ENCODE measurements at regions not wholly inside any gene's neighbourhood (a gene's known extent, or its start where the extent isn't known, plus 50 kb on each side); places are given as distances from the start of the nearest gene placed in this dataset.
"Not testable (repeated sequence)": the region's sequence is repeated elsewhere in the genome, so short reads cannot be mapped to it uniquely, and the experiment has no call there.

- peak; percentile 34 for DNase-seq (ENCODE audit: low spot score)
Measured at GRCh38 chr16:21487956-21488355, 111.4 kb upstream of the METTL9 start.

DNA sequence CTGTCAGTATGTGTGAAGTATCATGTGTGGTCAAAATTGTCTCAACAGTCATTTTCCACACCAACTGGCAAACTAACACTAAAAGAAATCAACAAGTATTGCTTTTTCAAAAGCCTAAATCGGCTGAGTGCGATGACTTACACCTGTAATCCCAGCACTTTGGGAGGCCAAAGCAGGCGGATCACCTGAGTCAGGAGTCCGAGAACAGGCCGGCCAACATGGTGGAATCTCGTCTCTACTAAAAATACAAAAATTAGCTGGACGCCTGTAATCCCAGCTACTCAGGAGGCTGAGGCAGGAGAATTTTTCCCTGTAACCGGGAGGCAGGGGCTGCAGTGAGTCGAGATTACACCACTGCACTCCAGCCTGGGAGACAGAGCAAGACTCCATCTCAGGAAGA lies 100.3 kb upstream of the METTL9 start:
- DNase-seq (ENCODE audit: low spot score) = not testable (repeated sequence)

DNA sequence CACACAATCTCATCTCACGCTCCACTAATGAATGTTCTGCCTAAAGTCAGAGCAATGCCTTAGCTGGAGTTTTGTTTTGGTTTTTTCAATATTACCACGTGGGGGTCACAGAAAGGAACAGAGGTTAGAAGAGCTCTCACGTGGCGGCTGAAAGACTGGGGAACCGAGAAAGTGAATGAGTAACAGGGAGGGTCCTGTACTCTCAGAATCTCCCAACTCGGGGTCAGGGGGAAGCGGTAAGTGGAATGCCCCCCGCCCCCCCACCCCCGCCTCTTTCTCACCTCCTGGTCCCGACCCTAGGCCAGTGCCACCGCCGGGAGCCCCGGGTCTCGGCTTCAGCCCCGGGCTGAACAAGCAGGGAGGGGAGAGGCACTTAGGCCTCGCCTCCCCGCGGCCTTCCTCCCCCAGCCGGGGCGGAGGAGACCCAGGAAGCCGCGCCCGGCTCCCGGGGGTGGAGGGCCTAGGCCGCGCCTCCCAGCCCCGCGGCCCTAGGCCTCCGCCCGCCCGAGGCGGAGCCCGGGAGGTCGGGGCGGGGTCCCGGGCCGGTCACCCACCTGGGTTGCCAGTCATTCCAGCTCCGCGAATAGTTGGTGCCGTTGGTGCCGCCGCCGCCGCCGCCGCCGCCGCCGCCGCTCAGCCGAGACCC lies 98.0 kb upstream of the METTL9 start:
- peak; percentile 53 for DNase-seq (ENCODE audit: low spot score)

DNA sequence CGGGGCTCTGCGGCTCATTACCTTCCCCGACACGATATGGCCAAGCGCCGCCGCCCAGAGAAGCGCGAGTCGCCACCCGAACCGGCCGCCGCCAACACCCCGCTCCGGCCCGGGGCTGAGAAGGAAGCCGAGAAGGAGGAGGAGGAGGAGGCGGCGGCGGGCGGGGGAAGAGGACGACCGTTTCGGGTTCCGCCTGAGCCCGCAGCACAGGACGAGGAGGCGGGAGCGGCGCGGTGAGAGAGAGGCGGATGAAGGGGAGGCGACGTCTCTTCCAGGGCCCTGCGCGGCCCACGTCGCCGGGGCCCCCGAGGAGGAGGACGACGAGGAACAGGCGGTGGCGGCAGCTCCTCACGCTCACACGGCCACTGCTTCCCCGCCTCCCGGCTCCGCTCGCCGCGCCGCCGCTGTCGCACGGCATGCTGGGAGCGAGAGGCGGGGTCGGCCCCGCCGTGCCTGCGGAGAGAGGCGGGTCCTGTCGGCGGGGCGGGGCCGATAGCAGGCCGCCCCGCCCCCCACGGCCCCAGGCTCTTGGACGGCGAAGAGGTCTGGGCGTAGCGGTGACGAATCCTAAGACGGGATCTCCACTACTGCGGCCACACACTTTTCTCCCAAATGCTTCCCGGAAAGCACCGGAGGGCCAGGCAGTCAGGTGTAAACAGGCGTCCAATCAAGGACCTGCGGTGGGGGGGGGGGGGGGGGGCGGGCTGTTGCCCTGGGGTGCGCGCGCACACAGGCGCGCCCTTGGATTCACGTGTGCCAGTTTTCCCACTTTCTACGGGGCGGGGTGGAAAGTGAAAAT lies 97.3 kb upstream of the METTL9 start:
- DNase-seq (ENCODE audit: low spot score) = peak; percentile 96

DNA sequence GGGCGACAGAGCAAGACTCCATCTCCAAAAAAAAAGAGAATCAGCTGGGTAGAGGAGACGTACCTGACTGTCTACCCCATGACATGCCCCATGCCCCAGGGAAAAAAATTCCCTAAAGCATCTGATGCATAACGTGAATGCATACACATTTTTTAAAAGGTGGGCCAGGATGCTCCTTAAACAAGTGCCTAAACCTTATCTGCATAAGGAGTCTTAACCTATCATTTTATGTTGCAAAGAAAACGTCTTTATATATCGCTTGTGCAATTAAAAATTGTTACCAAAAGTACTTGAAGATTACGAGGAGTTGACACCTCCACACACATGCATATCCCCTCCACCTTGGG lies 95.8 kb upstream of the METTL9 start:
- DNase-seq (ENCODE audit: low spot score) = not testable (repeated sequence)

DNA sequence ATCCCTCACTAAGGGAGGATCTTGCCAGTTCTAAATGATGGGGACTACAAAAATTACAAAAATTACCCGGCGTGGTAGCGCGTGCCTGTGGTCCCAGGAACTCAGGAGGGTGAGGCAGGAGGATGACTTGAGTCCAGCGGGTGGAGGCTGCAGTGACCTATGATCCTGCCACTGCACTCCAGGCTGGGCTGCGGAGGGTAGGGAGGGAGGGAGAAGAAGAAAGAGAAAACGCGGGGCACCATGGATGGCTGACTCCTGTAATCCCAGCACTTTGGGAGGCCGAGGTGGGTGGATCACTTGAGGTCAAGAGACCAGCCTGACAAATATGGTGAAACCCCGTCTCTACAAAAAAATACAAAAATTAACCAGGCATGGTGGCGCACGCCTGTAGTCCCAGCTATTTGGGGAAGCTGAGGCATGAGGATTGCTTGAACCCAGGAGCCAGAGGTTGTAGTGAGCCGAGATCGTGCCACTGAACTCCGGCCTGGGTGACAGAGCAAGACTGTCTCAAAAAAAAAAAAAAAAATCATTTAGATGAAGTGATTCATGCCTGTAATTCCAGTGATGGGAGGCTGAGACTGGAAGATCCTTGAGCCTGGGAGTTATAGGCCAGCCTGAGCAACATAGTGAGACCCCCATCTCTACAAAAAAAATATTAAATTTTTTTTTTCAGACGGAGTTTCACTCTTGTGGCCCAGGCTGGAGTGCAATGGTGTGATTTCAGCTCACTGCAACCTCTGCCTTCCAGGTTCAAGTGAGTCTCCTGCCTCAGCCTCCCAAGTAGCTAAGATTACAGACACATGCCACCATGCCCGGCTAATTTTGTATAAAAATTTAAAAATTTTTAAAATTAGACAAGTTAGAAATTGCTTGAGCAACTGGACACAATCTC lies 95.2 kb upstream of the METTL9 start:
- DNase-seq (ENCODE audit: low spot score) = not testable (repeated sequence)

GRCh38 chr16:21505751-21506520 lies 93.4 kb upstream of the METTL9 start:
- not testable (repeated sequence) for DNase-seq (ENCODE audit: low spot score)

DNA sequence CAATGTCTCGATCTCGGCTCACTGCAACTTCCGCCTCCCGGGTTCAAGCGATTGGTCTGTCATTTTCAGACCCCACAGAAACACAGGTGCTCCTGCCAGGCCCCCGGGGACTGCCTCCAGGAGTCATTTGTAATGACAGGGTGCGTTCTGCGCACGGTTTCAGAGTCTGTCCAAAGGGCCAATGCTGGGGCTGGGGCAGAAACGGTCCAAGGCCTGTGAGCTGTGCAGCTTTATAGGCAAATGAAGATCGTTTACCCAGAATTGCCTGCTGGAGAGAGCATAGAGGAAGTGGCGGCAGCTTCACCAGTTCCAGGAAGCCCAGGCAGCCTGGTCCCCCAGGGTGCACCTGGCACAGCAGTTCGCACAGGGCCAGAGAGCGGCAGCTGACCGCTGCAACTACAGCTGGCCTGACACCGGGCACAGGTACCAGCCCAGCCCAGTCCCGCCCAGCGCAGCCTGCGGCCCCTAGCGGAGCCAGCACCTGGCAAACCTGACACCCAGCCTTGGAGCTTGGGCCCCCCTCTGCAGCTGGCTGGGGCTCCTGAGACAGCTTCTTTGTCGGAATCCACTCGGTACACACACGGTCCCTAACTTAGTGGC lies 92.4 kb upstream of the METTL9 start:
- DNase-seq (ENCODE audit: low spot score) = not testable (repeated sequence)

GRCh38 chr16:21507631-21508305 lies 91.6 kb upstream of the METTL9 start:
- not testable (repeated sequence) for DNase-seq (ENCODE audit: low spot score)

GRCh38 chr16:21508661-21509436 lies 90.5 kb upstream of the METTL9 start:
- DNase-seq (ENCODE audit: low spot score) = not testable (repeated sequence)

- DNase-seq (ENCODE audit: low spot score) = not testable (repeated sequence)
Measured at GRCh38 chr16:21509437-21510086, 89.8 kb upstream of the METTL9 start.

GRCh38 chr16:21510869-21511255 lies 88.5 kb upstream of the METTL9 start:
- not testable (repeated sequence) for DNase-seq (ENCODE audit: low spot score)

DNA sequence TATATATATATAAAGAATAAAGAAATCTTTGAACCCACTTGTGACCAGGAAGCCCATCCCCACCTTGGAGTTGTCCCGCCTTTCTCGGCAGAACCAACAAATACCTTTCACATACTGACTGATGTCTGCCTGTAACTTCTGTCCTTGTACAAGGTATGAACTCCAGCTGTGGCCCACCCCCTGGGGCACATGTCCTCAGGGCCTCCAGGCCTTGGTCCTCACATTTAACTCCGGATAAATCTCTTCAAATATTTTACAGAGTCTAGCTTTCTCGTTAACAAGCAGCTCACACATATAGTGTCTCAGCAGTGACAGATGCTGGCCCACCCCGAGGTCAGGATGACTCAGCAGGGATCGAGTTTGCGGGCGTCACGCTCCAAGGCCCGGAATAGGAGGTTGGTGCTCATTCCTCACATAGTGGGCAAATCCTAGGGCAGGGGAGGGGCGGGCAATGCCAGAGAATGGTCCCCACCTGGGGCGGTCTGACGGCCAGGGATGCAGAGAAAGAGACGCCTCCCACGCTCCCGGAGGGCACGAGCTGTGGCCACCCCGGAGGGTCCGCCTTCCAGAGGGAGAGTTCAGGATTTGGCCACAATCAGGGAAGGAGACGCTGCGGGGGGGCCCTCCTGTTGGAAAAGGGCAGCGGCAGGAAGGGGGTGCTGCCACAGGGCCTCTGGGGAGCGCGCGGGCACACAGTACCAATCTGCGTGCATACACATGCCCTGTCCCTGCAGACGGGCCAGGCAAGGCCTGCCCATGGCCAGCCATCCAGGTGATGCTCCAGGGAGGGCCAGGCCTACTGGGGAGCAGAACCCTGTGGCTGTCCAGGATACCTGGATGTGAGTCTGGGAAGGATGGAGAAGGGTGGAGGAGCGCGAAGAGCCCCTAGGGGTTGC lies 87.8 kb upstream of the METTL9 start:
- not testable (repeated sequence) for DNase-seq (ENCODE audit: low spot score)

GRCh38 chr16:21512280-21513192 lies 86.8 kb upstream of the METTL9 start:
- not testable (repeated sequence) for DNase-seq (ENCODE audit: low spot score)

GRCh38 chr16:21513337-21513741 lies 86.0 kb upstream of the METTL9 start:
- DNase-seq (ENCODE audit: low spot score) = not testable (repeated sequence)

GRCh38 chr16:21513812-21514473 lies 85.4 kb upstream of the METTL9 start:
- DNase-seq (ENCODE audit: low spot score) = not testable (repeated sequence)

DNA sequence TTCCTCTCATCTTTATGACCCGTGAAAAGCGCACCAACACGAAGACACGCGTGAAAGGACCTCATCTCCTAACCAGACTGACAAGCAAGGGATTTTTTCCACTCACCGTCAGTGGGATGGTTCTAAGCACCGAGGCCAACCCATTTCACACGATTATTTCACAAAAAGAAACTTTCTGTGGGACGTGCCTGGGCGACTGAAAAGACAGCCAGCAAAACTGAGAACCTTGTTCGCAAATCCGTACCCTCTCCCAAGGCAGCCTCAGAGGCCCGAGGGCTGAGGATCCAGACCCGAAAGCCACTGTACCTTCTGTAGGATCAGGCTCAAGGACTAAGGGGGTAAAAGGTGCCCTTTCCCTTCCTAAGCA lies 84.9 kb upstream of the METTL9 start:
- DNase-seq (ENCODE audit: low spot score) = not testable (repeated sequence)
